ENCODE measurements at regions not wholly inside any gene's neighbourhood (a gene's known extent, or its start where the extent isn't known, plus 50 kb on each side); places are given as distances from the start of the nearest gene placed in this dataset.

- no peak overlapping the region for H3K4me3 ChIP-seq (ENCODE audit: low read depth, low read length)
- no peak for DNase-seq (ENCODE audit: low read depth)
- TF ChIP-seq CTCF (IDR thresholded peaks at IDR 0.05; ENCODE audit: low read depth, low read length), result no peak
- TF ChIP-seq MYC (IDR thresholded peaks at IDR 0.05; ENCODE audit: low read depth, low read length), result no peak
- no peak for TF ChIP-seq POLR2A (IDR thresholded peaks at IDR 0.05; ENCODE audit: extremely low read depth, insufficient read length)
- TF ChIP-seq MAX (IDR thresholded peaks at IDR 0.05; ENCODE audit: low read depth, low read length), result no peak
These were observed 403.2 kb downstream of the AASDHPPT start for GRCh38 chr11:106480581-106481190.

- no peak for TF ChIP-seq MYC (IDR thresholded peaks at IDR 0.05; ENCODE audit: low read depth, low read length)
- no peak overlapping the region for H3K4me3 ChIP-seq (ENCODE audit: low read depth, low read length)
- DNase-seq (ENCODE audit: low read depth), result no peak
These were observed 405.7 kb downstream of the AASDHPPT start for GRCh38 chr11:106482917-106483785.

GRCh38 chr11:106491751-106492150, 414.3 kb downstream of the AASDHPPT start:
- no peak for TF ChIP-seq CTCF (IDR thresholded peaks at IDR 0.05; ENCODE audit: low read depth, low read length)
- no peak for TF ChIP-seq MYC (IDR thresholded peaks at IDR 0.05; ENCODE audit: low read depth, low read length)
- TF ChIP-seq MAX (IDR thresholded peaks at IDR 0.05; ENCODE audit: low read depth, low read length), result no peak
- TF ChIP-seq POLR2A (IDR thresholded peaks at IDR 0.05; ENCODE audit: extremely low read depth, insufficient read length), result no peak
- no peak overlapping the region for H3K4me3 ChIP-seq (ENCODE audit: low read depth, low read length)
- no peak for DNase-seq (ENCODE audit: low read depth)

GRCh38 chr11:106493751-106494150, 416.3 kb downstream of the AASDHPPT start:
- TF ChIP-seq MAX (IDR thresholded peaks at IDR 0.05; ENCODE audit: low read depth, low read length), result no peak
- no peak for TF ChIP-seq CTCF (IDR thresholded peaks at IDR 0.05; ENCODE audit: low read depth, low read length)
- no peak for TF ChIP-seq POLR2A (IDR thresholded peaks at IDR 0.05; ENCODE audit: extremely low read depth, insufficient read length)
- no peak for TF ChIP-seq MYC (IDR thresholded peaks at IDR 0.05; ENCODE audit: low read depth, low read length)
- H3K4me3 ChIP-seq (ENCODE audit: low read depth, low read length), result no peak overlapping the region

GRCh38 chr11:106495046-106495445, 417.6 kb downstream of the AASDHPPT start:
- DNase-seq (ENCODE audit: low read depth), result no peak
- TF ChIP-seq MYC (IDR thresholded peaks at IDR 0.05; ENCODE audit: low read depth, low read length) (no peak), MAX (IDR thresholded peaks at IDR 0.05; ENCODE audit: low read depth, low read length) (no peak), CTCF (IDR thresholded peaks at IDR 0.05; ENCODE audit: low read depth, low read length) (no peak), POLR2A (IDR thresholded peaks at IDR 0.05; ENCODE audit: extremely low read depth, insufficient read length) (no peak)
- no peak overlapping the region for H3K4me3 ChIP-seq (ENCODE audit: low read depth, low read length)

More at GRCh38 chr11:106493751-106494150, 416.3 kb downstream of the AASDHPPT start:
- DNase-seq (ENCODE audit: low read depth), result no peak

GRCh38 chr11:106496677-106497076, 419.2 kb downstream of the AASDHPPT start:
- TF ChIP-seq MYC (IDR thresholded peaks at IDR 0.05; ENCODE audit: low read depth, low read length) (no peak), MAX (IDR thresholded peaks at IDR 0.05; ENCODE audit: low read depth, low read length) (no peak), POLR2A (IDR thresholded peaks at IDR 0.05; ENCODE audit: extremely low read depth, insufficient read length) (no peak), CTCF (IDR thresholded peaks at IDR 0.05; ENCODE audit: low read depth, low read length) (no peak)
- no peak for DNase-seq (ENCODE audit: low read depth)
- no peak overlapping the region for H3K4me3 ChIP-seq (ENCODE audit: low read depth, low read length)
